IMR-90 (cell line): ENCODE measurements at regions not wholly inside any gene's neighbourhood (a gene's known extent, or its start where the extent isn't known, plus 50 kb on each side); places are given as distances from the start of the nearest gene placed in this dataset.

Experiments
- CTCF ChIP-seq: conservative IDR thresholded peaks from 2 replicates; pipeline ENCODE4 v1.5.1; 2012; ENCODE audit warnings: mild to moderate bottlenecking, low read depth, low read length, improper control_type of control experiment
- MAFK ChIP-seq: IDR thresholded peaks from 2 replicates; pipeline ENCODE4 v1.6.1; 2012; ENCODE audit warnings: low read depth, low read length, improper control_type of control experiment
- POLR2A ChIP-seq: IDR thresholded peaks from 2 replicates; pipeline ENCODE4 v1.6.1; 2012; ENCODE audit warnings: mild to moderate bottlenecking, low read depth, low read length

DNA sequence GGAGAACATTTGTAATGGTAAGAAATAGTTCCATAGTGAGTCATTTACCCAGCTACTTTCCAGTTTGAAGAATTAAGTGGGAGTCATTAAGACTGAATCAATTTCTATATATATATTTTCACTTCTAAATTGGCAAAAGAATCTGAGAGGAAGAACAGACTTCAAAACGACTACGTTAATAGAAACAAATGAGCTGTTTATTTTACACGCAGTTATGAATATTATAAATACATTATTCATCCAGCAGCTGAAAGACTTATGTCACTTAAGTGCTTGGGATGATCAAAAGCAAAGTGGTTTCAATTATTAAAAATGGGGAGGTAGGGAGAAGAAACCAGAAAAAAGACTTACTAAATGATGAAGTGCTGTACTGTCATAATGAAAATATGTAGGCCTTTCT lies 260.5 kb upstream of the DDX53 start:
- TF ChIP-seq POLR2A (no peak), CTCF (no peak), MAFK (no peak)
